ENCODE measurements at regions not wholly inside any gene's neighbourhood (a gene's known extent, or its start where the extent isn't known, plus 50 kb on each side); places are given as distances from the start of the nearest gene placed in this dataset.

DNA sequence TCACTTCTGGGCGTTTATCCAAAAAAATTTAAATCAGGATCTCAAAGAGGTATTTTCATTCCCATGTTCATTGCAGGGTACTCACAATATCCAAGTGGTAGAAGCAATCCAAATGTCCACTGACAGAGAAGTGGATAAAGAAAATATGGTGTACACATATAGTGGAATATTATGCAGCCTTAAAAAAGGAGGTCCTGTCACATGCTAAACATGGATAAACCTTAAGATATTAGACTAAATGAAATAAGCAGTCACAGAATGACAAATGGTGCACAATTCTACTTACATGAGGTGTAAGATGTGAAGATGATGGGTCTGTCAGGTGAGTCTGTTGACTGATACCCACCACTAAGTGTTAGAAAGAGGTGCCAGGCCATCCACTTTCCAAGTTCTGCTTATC, 140.6 kb downstream of the THNSL2 start:
- no peak for TF ChIP-seq EZH2 (IDR thresholded peaks at IDR 0.05; ENCODE audit: borderline replicate concordance, low read length)
- TF ChIP-seq, protein P1, sequence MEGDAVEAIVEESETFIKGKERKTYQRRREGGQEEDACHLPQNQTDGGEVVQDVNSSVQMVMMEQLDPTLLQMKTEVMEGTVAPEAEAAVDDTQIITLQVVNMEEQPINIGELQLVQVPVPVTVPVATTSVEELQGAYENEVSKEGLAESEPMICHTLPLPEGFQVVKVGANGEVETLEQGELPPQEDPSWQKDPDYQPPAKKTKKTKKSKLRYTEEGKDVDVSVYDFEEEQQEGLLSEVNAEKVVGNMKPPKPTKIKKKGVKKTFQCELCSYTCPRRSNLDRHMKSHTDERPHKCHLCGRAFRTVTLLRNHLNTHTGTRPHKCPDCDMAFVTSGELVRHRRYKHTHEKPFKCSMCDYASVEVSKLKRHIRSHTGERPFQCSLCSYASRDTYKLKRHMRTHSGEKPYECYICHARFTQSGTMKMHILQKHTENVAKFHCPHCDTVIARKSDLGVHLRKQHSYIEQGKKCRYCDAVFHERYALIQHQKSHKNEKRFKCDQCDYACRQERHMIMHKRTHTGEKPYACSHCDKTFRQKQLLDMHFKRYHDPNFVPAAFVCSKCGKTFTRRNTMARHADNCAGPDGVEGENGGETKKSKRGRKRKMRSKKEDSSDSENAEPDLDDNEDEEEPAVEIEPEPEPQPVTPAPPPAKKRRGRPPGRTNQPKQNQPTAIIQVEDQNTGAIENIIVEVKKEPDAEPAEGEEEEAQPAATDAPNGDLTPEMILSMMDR (IDR thresholded peaks at IDR 0.05; ENCODE audit: low read length): no peak
- H3F3A ChIP-seq (ENCODE audit: insufficient read depth, low read length): no peaks in the 10 kb centered on the region
- H3K9me3 ChIP-seq (ENCODE audit: low read length): no peaks in the 10 kb centered on the region

DNA sequence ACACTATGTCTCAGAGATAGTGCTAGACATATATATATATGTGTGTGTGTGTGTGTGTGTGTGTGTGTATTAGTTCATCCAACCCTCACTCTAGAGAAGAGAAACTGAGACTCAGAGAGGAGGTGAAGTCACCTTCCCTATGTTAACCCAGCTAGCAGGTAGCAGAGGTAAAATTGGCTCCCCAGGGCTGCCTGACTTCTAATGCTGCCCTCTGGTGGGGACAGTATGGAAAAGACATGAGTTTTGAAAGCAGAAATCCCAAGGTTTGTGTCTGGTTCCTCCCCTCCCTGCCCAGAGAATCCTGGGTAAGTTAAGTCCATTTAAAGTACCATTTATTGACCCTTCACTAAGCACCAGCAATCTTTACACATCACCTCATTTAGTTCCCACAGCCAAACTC, 137.7 kb downstream of the THNSL2 start:
- Histone ChIP-seq H3K9me2 (ENCODE audit: low read depth, low read length) (no peaks in the 10 kb centered on the region), H4K20me1 (ENCODE audit: insufficient read depth, low read length) (no peaks in the 10 kb centered on the region), H3K36me3 (ENCODE audit: insufficient read depth, low read length) (no peaks in the 10 kb centered on the region), H3F3A (ENCODE audit: insufficient read depth, low read length) (no peaks in the 10 kb centered on the region), H3K9ac (ENCODE audit: low read length) (no peak overlapping the region), H3K4me2 (ENCODE audit: low read length) (no peak overlapping the region), H3K27ac (ENCODE audit: low read depth, low read length, poor library complexity, severe bottlenecking) (no peak overlapping the region), H2AFZ (ENCODE audit: low read length) (no peak overlapping the region), H3K4me1 (ENCODE audit: insufficient read depth, low read length, severe bottlenecking) (no peaks in the 10 kb centered on the region), H3K4me3 (ENCODE audit: low read depth, low read length, poor library complexity, severe bottlenecking) (no peak overlapping the region), H3K79me2 (ENCODE audit: insufficient read depth, low read length) (no peaks in the 10 kb centered on the region), H3K27me3 (ENCODE audit: insufficient read depth, low read length) (no peaks in the 10 kb centered on the region), H3K9me3 (ENCODE audit: low read length) (no peaks in the 10 kb centered on the region)
- TF ChIP-seq, protein P1 (IDR thresholded peaks at IDR 0.05; ENCODE audit: low read length): peak; percentile 54; the same call in 1 of the 2 replicates
- TF ChIP-seq EZH2 (IDR thresholded peaks at IDR 0.05; ENCODE audit: borderline replicate concordance, low read length): no peak

More for the DNA sequence above, 140.6 kb downstream of the THNSL2 start:
- Histone ChIP-seq H2AFZ (ENCODE audit: low read length) (no peak overlapping the region), H3K79me2 (ENCODE audit: insufficient read depth, low read length) (no peaks in the 10 kb centered on the region), H3K9ac (ENCODE audit: low read length) (no peak overlapping the region), H4K20me1 (ENCODE audit: insufficient read depth, low read length) (no peaks in the 10 kb centered on the region), H3K9me2 (ENCODE audit: low read depth, low read length) (no peaks in the 10 kb centered on the region), H3K36me3 (ENCODE audit: insufficient read depth, low read length) (no peaks in the 10 kb centered on the region), H3K4me2 (ENCODE audit: low read length) (no peak overlapping the region), H3K4me1 (ENCODE audit: insufficient read depth, low read length, severe bottlenecking) (no peaks in the 10 kb centered on the region), H3K27ac (ENCODE audit: low read depth, low read length, poor library complexity, severe bottlenecking) (no peak overlapping the region), H3K27me3 (ENCODE audit: insufficient read depth, low read length) (no peaks in the 10 kb centered on the region), H3K4me3 (ENCODE audit: low read depth, low read length, poor library complexity, severe bottlenecking) (no peak overlapping the region)

DNA sequence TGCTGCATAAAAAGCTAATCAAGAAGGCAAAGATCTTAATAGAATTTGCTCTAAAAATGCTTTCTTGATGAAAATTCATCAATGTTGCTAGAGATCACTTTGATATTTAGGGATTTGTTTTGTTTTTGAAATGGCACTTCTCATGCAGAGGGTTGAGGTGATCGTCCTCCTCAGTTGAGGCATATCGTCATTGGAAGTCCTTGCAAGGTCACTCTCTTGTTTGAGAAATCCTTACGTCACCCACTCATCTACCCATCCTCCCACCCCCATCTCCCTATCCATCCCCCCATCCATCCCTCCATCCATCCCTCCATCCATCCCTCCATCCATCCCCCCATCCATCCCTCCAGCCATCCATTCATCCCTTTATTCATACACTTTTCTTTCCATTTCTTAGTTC, 133.7 kb downstream of the THNSL2 start:
- no peaks in the 10 kb centered on the region for H3K4me1 ChIP-seq (ENCODE audit: insufficient read depth, low read length, severe bottlenecking)

More for the DNA sequence above, 133.7 kb downstream of the THNSL2 start:
- H3K9me2 ChIP-seq (ENCODE audit: low read depth, low read length): no peaks in the 10 kb centered on the region
- no peaks in the 10 kb centered on the region for H3K36me3 ChIP-seq (ENCODE audit: insufficient read depth, low read length)
- no peaks in the 10 kb centered on the region for H3K79me2 ChIP-seq (ENCODE audit: insufficient read depth, low read length)
- H2AFZ ChIP-seq (ENCODE audit: low read length): no peak overlapping the region
- no peaks in the 10 kb centered on the region for H4K20me1 ChIP-seq (ENCODE audit: insufficient read depth, low read length)
- TF ChIP-seq EZH2 (IDR thresholded peaks at IDR 0.05; ENCODE audit: borderline replicate concordance, low read length): no peak
- TF ChIP-seq, protein P1 (IDR thresholded peaks at IDR 0.05; ENCODE audit: low read length): no peak
- no peaks in the 10 kb centered on the region for H3K27me3 ChIP-seq (ENCODE audit: insufficient read depth, low read length)
- H3K27ac ChIP-seq (ENCODE audit: low read depth, low read length, poor library complexity, severe bottlenecking): no peak overlapping the region
- no peak overlapping the region for H3K4me3 ChIP-seq (ENCODE audit: low read depth, low read length, poor library complexity, severe bottlenecking)
- H3K9ac ChIP-seq (ENCODE audit: low read length): no peak overlapping the region
- no peak overlapping the region for H3K4me2 ChIP-seq (ENCODE audit: low read length)
- no peaks in the 10 kb centered on the region for H3K9me3 ChIP-seq (ENCODE audit: low read length)
- no peaks in the 10 kb centered on the region for H3F3A ChIP-seq (ENCODE audit: insufficient read depth, low read length)
